Right lobe of liver (tissue), 6 donors: ENCODE measurements at regions not wholly inside any gene's neighbourhood (a gene's known extent, or its start where the extent isn't known, plus 50 kb on each side); places are given as distances from the start of the nearest gene placed in this dataset.
A peak's percentile ranks its signal among the peaks of the same experiment; 100 is the strongest.

Source experiments
- ATAC-seq, 4 donors: fragments of 200-7000 bp; cut with Tn5 transposase; one replicate each; pipeline ENCODE4 v1.9.1; 2020; ENCODE audit warnings: mild to moderate bottlenecking in 4 of 4, moderate library complexity in 4 of 4
- DNase-seq, 3 donors: peaks; one replicate each; pipeline ENCODE4 v3.0.0-alpha.2; 2020
- H3K27ac ChIP-seq, 3 donors: fragments of 200-600 bp; one replicate each; pipeline ENCODE4 v1.8.0; 2022
- H3K27me3 ChIP-seq, 2 donors: fragments of 200-600 bp; one replicate each; pipeline ENCODE4 v1.8.0; 2022
- H3K36me3 ChIP-seq, 4 donors: fragments of 200-600 bp; sonication (generic) in 1 of 4; one replicate each; pipeline versions ENCODE4 v1.5.1 to v1.8.0; 2017 to 2022; ENCODE audit warnings: control low read depth in 1 of 4
- H3K4me1 ChIP-seq, 4 donors: fragments of 200-600 bp; sonication (generic) in 1 of 4; one replicate each; pipeline versions ENCODE4 v1.5.1 to v1.8.0; 2017 to 2022; ENCODE audit warnings: control low read depth in 1 of 4
- H3K4me3 ChIP-seq, 3 donors: fragments of 200-600 bp; one replicate each; pipeline ENCODE4 v1.8.0; 2022
- H3K9me3 ChIP-seq, 4 donors: fragments of 200-600 bp; sonication (generic) in 1 of 4; one replicate each; pipeline versions ENCODE4 v1.5.1 to v1.8.0; 2017 to 2022; ENCODE audit warnings: control low read depth in 1 of 4
- POLR2A ChIP-seq: fragments of 450-650 bp; IDR thresholded peaks from one replicate; pipeline ENCODE4 v1.6.1; 2017; ENCODE audit warnings: antibody characterized with exemption, mild to moderate bottlenecking
- WGBS: methylation state at CpG from one replicate; pipeline ENCODE4 v1.1.6; 2018; ENCODE audit warnings: low coverage, low lambda C conversion rate; ENCODE audit not compliant: insufficient coverage; ENCODE audit errors: missing lambda C conversion rate; 5-methylcytosine and 5-hydroxymethylcytosine counted together
- intact Hi-C, 2 donors: fragments of 100-400 bp; cut with DNase I; formaldehyde crosslinking; loops; one replicate each; pipeline versions ENCODE4 v1.11.2 to v1.14.1; 2022
- TF ChIP-seq, protein P1 (sequence below), 4 donors: fragments of 200-600 bp in 3 of 4; fragments of 450-650 bp in 1 of 4; IDR thresholded peaks; one replicate each; pipeline versions ENCODE4 v1.5.1 to v1.8.0; 2016 to 2022; ENCODE audit warnings: antibody characterized with exemption in 4 of 4, mild to moderate bottlenecking in 2 of 4
- donor health status: DM: no; HTN: yes; CAD: no.
- donor health status: DM: no; HTN: no; CAD: no.
- donor health status: DM: no; HTN: no; CAD: no.
- donor health status: DM: no; HTN: yes; CAD: no.
- donor health status: DM: no; HTN: yes; CAD: no.

DNA sequence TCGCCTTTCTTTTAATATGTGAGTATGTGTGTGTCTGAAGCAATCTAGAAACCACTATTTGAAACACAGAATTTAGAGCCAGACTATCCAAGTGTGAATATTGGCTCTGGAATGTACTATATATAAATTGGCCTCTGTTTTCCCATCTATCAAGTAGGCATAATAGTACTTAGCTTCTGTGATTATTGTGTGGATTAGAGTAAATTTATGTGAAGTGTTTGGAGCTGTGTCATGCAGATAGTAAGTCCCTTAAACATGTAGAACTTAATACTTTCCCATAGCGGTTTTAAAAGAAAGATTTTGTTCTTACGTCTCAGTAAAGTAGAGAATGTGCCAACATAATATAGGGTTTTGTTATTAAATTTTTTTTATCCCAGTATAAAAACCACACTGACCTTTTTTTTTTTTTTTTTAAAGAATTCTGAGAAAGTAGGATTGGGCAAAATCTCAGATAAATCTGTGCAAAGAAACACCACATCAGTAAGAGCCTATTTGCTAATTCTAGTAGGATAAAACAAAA, 432.3 kb downstream of the RFC3 start:
- no peaks in the 10 kb centered on the region for H3K36me3 ChIP-seq
- H3K4me3 ChIP-seq, result no peak overlapping the region
- intact Hi-C loops, result no loop called here
- no peaks in the 10 kb centered on the region for H3K27me3 ChIP-seq
- no peak for ATAC-seq
- WGBS, result 58% methylated on average over 3 of the region's 3 CpGs
- no peaks in the 10 kb centered on the region for H3K4me1 ChIP-seq
- TF ChIP-seq POLR2A, result no peak
- TF ChIP-seq, protein P1, sequence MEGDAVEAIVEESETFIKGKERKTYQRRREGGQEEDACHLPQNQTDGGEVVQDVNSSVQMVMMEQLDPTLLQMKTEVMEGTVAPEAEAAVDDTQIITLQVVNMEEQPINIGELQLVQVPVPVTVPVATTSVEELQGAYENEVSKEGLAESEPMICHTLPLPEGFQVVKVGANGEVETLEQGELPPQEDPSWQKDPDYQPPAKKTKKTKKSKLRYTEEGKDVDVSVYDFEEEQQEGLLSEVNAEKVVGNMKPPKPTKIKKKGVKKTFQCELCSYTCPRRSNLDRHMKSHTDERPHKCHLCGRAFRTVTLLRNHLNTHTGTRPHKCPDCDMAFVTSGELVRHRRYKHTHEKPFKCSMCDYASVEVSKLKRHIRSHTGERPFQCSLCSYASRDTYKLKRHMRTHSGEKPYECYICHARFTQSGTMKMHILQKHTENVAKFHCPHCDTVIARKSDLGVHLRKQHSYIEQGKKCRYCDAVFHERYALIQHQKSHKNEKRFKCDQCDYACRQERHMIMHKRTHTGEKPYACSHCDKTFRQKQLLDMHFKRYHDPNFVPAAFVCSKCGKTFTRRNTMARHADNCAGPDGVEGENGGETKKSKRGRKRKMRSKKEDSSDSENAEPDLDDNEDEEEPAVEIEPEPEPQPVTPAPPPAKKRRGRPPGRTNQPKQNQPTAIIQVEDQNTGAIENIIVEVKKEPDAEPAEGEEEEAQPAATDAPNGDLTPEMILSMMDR (IDR thresholded peaks at IDR 0.05), result no peak
- H3K27ac ChIP-seq, result no peak overlapping the region
- DNase-seq, result no peak
- H3K9me3 ChIP-seq, result no peaks in the 10 kb centered on the region

DNA sequence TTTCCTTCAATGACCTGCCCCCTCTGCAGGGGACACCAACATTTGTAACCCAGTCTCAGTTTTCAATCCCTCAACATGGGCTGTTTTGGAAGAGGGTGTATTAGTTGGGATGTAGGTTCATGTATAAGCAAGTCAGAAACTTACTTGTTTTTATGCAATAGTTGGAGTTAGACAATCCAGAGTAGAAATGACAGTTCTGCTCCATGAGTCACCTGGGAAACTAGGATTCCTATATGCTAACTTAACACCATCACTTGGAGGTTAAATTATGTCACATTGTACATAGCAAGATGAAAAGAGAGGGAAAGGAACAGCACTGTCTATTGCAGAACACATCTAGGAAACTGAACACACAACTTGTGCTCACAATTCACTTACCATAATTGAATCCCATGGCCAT, 436.4 kb downstream of the RFC3 start:
- DNase-seq, result no peak
- H3K4me1 ChIP-seq, result no peaks in the 10 kb centered on the region
- H3K27me3 ChIP-seq, result no peaks in the 10 kb centered on the region
- no peak overlapping the region for H3K4me3 ChIP-seq
- H3K27ac ChIP-seq, result no peak overlapping the region
- intact Hi-C loops, result no loop called here
- ATAC-seq, result no peak
- H3K36me3 ChIP-seq, result no peaks in the 10 kb centered on the region
- no peak for TF ChIP-seq POLR2A
- TF ChIP-seq, protein P1 (IDR thresholded peaks at IDR 0.05), result no peak
- H3K9me3 ChIP-seq, result no peaks in the 10 kb centered on the region

DNA sequence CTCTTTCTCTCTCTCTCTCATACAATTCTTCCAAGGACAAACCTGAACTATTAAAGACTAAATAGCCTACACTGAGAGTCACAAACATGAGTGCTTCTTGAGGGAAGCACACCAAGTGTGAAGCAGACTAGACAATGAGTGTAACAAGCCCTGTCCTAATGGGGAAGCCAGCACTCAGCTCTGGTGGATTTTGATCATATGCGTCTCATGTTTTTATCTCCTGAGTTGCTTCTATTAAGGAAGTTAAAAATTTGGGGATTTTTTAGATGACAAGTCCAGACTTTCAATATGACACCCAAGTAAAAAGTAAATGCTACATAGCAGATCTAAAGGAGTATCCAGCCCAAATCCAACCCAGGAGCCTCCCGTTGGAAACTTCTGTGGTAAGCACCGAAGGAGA, 437.8 kb downstream of the RFC3 start:
- TF ChIP-seq POLR2A, result no peak
- TF ChIP-seq, protein P1 (IDR thresholded peaks at IDR 0.05), result no peak
- WGBS, result 62% methylated on average over 3 of the region's 3 CpGs
- no peaks in the 10 kb centered on the region for H3K4me1 ChIP-seq
- ATAC-seq (no peak), DNase-seq (no peak)
- H3K36me3 ChIP-seq, result no peaks in the 10 kb centered on the region
- H3K9me3 ChIP-seq, result no peaks in the 10 kb centered on the region
- no peak overlapping the region for H3K27ac ChIP-seq
- H3K4me3 ChIP-seq, result no peak overlapping the region
- intact Hi-C loops, result no loop called here
- no peaks in the 10 kb centered on the region for H3K27me3 ChIP-seq

DNA sequence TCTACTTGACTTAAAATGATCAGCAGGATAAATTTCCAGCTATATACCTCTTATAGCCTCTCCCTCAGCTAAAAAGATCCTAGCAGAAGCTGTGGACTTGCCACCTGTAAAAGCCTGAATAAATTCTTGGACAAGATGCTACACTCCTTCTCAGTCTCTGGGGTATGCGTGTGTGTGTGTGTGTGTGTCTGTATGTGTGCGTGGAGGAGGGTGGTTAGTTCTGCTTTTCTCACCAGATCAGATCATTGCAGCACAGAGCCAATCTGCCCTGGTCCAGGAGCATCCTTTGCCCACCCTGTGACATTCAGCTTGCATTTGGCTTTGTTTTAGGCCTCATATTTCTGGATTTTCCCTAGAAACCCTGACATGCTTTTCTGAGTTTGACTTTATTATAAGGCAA, 438.3 kb downstream of the RFC3 start:
- ATAC-seq (no peak), DNase-seq (no peak)
- intact Hi-C loops, result no loop called here
- Histone ChIP-seq H3K4me3 (no peak overlapping the region), H3K27me3 (no peaks in the 10 kb centered on the region), H3K4me1 (no peaks in the 10 kb centered on the region), H3K36me3 (no peaks in the 10 kb centered on the region), H3K9me3 (no peaks in the 10 kb centered on the region), H3K27ac (no peak overlapping the region)
- 20% methylated on average over 1 of the region's 2 CpGs for WGBS
- TF ChIP-seq, protein P1 (IDR thresholded peaks at IDR 0.05), result no peak
- TF ChIP-seq POLR2A, result no peak

DNA sequence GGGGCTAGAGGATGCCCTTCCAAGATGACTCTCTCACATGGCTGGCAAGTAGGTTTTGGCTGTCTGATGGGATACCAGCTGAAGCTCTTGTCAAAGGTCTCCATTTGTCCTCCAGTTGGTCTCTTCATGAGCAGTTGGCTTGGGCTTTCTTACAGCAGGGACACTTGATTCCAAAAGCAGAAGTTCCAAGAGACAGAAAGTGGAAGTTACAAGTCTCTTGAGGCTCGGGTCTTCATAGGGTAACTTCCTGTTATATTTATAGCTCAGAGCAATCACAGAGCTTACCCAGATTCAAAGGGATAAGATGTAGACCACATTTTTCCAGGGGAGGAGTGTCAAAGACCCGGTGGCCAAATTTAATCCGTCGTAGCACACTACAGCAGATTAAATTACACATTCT, 440.0 kb downstream of the RFC3 start:
- ATAC-seq, result peak in 3 of 4 donors; percentile 33 to 60 (median 45)
- WGBS, result 43% methylated on average over 4 of the region's 4 CpGs
- no peaks in the 10 kb centered on the region for H3K4me1 ChIP-seq
- H3K9me3 ChIP-seq, result no peaks in the 10 kb centered on the region
- no peak overlapping the region for H3K4me3 ChIP-seq
- H3K36me3 ChIP-seq, result no peaks in the 10 kb centered on the region
- no peak overlapping the region for H3K27ac ChIP-seq
- no peaks in the 10 kb centered on the region for H3K27me3 ChIP-seq
- intact Hi-C loops, result no loop called here
- no peak for DNase-seq
- TF ChIP-seq, protein P1 (IDR thresholded peaks at IDR 0.05), result no peak
- no peak for TF ChIP-seq POLR2A
